ENCODE measurements at regions not wholly inside any gene's neighbourhood (a gene's known extent, or its start where the extent isn't known, plus 50 kb on each side); places are given as distances from the start of the nearest gene placed in this dataset.

- TF ChIP-seq CTCF (IDR thresholded peaks at IDR 0.05) (no peak), POLR2A (IDR thresholded peaks at IDR 0.05) (no peak)
These were observed 113.3 kb upstream of the PRB2 start for GRCh38 chr12:11508699-11509098.

Measured in lower leg skin (tissue), 3 donors.